Left renal cortex interstitium (tissue), 4 donors: ENCODE measurements at regions not wholly inside any gene's neighbourhood (a gene's known extent, or its start where the extent isn't known, plus 50 kb on each side); places are given as distances from the start of the nearest gene placed in this dataset.
"Not testable (repeated sequence)": the region's sequence is repeated elsewhere in the genome, so short reads cannot be mapped to it uniquely, and the experiment has no call there.

Experiments used
- DNase-seq, 4 donors: peaks; one replicate each; pipeline ENCODE4 v3.0.0-alpha.2; 2013; ENCODE audit warnings: low read depth in 4 of 4, low spot score in 2 of 4, missing footprints in 1 of 4

- not testable (repeated sequence) for DNase-seq
These were observed 102.5 kb downstream of the CDRT15L2 start for GRCh38 chr17:20681746-20682722.

GRCh38 chr17:20683651-20684229 lies 104.2 kb downstream of the CDRT15L2 start:
- not testable (repeated sequence) for DNase-seq

- DNase-seq = not testable (repeated sequence)
These were observed 105.5 kb downstream of the CDRT15L2 start for GRCh38 chr17:20684975-20685374.

- not testable (repeated sequence) for DNase-seq
These were observed 108.1 kb downstream of the CDRT15L2 start for GRCh38 chr17:20687584-20687983.

GRCh38 chr17:20689170-20689749 lies 109.7 kb downstream of the CDRT15L2 start:
- not testable (repeated sequence) for DNase-seq

- not testable (repeated sequence) for DNase-seq
These were observed 113.2 kb downstream of the CDRT15L2 start for GRCh38 chr17:20692706-20693105.

GRCh38 chr17:20695871-20696270 lies 116.3 kb downstream of the CDRT15L2 start:
- not testable (repeated sequence) for DNase-seq

GRCh38 chr17:20698463-20699206 lies 119.1 kb downstream of the CDRT15L2 start:
- not testable (repeated sequence) for DNase-seq

- not testable (repeated sequence) for DNase-seq
These were observed 121.0 kb downstream of the CDRT15L2 start for GRCh38 chr17:20700528-20700927.

GRCh38 chr17:20701366-20701765 lies 121.8 kb downstream of the CDRT15L2 start:
- not testable (repeated sequence) for DNase-seq

- DNase-seq = no peak
These were observed 123.2 kb downstream of the CDRT15L2 start for GRCh38 chr17:20702692-20703091.

GRCh38 chr17:20703781-20704180 lies 124.3 kb downstream of the CDRT15L2 start:
- DNase-seq = no peak

GRCh38 chr17:20705186-20705585 lies 125.7 kb downstream of the CDRT15L2 start:
- not testable (repeated sequence) for DNase-seq

GRCh38 chr17:20706751-20707373 lies 127.3 kb downstream of the CDRT15L2 start:
- DNase-seq = no peak

GRCh38 chr17:20708821-20709220 lies 129.3 kb downstream of the CDRT15L2 start:
- not testable (repeated sequence) for DNase-seq

- not testable (repeated sequence) for DNase-seq
These were observed 137.0 kb downstream of the CDRT15L2 start for GRCh38 chr17:20716481-20716880.

GRCh38 chr17:20721171-20721570 lies 141.6 kb downstream of the CDRT15L2 start:
- no peak for DNase-seq

- DNase-seq = not testable (repeated sequence)
These were observed 144.9 kb downstream of the CDRT15L2 start for GRCh38 chr17:20724391-20724790.

- not testable (repeated sequence) for DNase-seq
These were observed 147.7 kb downstream of the CDRT15L2 start for GRCh38 chr17:20727201-20727600.

GRCh38 chr17:20728181-20728580 lies 148.7 kb downstream of the CDRT15L2 start:
- no peak for DNase-seq
